ENCODE measurements at regions not wholly inside any gene's neighbourhood (a gene's known extent, or its start where the extent isn't known, plus 50 kb on each side); places are given as distances from the start of the nearest gene placed in this dataset.

DNA sequence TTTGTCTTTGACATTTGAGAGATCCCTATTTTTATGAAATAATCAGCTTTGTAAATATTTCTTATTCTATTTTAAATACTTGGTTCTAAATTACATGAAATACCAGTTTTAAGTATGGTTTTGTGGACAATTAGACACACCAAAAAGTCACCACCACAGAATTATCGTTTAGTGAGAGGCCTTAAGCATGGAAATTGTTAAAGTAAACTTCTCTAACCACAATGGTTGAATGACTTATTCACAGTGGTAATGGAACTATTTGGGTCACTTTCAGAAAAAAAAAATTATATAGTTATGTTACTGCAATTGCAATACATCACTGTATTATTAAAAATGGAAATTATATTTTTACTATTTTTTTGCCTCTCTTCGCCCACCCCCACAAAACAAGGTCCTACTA is 1252.5 kb downstream of the EFNA5 start:
- TF ChIP-seq, protein P1, sequence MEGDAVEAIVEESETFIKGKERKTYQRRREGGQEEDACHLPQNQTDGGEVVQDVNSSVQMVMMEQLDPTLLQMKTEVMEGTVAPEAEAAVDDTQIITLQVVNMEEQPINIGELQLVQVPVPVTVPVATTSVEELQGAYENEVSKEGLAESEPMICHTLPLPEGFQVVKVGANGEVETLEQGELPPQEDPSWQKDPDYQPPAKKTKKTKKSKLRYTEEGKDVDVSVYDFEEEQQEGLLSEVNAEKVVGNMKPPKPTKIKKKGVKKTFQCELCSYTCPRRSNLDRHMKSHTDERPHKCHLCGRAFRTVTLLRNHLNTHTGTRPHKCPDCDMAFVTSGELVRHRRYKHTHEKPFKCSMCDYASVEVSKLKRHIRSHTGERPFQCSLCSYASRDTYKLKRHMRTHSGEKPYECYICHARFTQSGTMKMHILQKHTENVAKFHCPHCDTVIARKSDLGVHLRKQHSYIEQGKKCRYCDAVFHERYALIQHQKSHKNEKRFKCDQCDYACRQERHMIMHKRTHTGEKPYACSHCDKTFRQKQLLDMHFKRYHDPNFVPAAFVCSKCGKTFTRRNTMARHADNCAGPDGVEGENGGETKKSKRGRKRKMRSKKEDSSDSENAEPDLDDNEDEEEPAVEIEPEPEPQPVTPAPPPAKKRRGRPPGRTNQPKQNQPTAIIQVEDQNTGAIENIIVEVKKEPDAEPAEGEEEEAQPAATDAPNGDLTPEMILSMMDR (IDR thresholded peaks at IDR 0.05; ENCODE audit: extremely low read depth in 1 of 2, insufficient read depth in 1 of 2, low read depth in 1 of 2, low read length in 2 of 2) = no peak
- no peak for TF ChIP-seq POLR2AphosphoS5 (IDR thresholded peaks at IDR 0.05; ENCODE audit: insufficient read depth, low read depth, low read length)
- no peak for TF ChIP-seq POLR2A (IDR thresholded peaks at IDR 0.05; ENCODE audit: low read depth, low read length)

Measured in endothelial cell of umbilical vein (primary cell).